ENCODE measurements at regions not wholly inside any gene's neighbourhood (a gene's known extent, or its start where the extent isn't known, plus 50 kb on each side); places are given as distances from the start of the nearest gene placed in this dataset.

DNA sequence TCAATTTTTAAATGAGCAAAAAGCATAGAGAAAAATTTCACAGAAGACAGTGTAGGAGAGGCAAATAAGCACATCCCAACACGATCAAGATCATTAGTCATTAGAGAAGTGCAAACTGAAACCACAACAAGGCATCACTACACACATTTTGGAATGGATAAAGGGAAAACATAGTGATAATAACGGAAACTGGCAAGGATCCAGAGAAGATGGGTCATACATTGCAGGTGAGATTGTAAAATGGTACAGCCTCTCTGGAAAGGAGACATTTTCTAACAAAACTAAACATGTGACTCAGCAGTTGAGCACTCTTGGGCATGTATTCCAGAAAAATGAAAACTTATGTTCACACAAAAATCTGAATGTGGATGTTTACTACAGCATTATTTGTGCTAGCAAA lies 98.3 kb upstream of the TMEM17 start:
- TF ChIP-seq, protein P1, sequence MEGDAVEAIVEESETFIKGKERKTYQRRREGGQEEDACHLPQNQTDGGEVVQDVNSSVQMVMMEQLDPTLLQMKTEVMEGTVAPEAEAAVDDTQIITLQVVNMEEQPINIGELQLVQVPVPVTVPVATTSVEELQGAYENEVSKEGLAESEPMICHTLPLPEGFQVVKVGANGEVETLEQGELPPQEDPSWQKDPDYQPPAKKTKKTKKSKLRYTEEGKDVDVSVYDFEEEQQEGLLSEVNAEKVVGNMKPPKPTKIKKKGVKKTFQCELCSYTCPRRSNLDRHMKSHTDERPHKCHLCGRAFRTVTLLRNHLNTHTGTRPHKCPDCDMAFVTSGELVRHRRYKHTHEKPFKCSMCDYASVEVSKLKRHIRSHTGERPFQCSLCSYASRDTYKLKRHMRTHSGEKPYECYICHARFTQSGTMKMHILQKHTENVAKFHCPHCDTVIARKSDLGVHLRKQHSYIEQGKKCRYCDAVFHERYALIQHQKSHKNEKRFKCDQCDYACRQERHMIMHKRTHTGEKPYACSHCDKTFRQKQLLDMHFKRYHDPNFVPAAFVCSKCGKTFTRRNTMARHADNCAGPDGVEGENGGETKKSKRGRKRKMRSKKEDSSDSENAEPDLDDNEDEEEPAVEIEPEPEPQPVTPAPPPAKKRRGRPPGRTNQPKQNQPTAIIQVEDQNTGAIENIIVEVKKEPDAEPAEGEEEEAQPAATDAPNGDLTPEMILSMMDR (IDR thresholded peaks at IDR 0.05; ENCODE audit: borderline replicate concordance, extremely low read depth, low read length, poor library complexity, severe bottlenecking): no peak
- no peak for TF ChIP-seq EZH2 (IDR thresholded peaks at IDR 0.05; ENCODE audit: borderline replicate concordance, low read depth, low read length, severe bottlenecking)
